Psoas muscle (tissue), 7 donors: ENCODE measurements at regions not wholly inside any gene's neighbourhood (a gene's known extent, or its start where the extent isn't known, plus 50 kb on each side); places are given as distances from the start of the nearest gene placed in this dataset.
A peak's percentile ranks its signal among the peaks of the same experiment; 100 is the strongest.

ENCODE experiments used
- ATAC-seq, 4 donors: fragments of 200-7000 bp; cut with Tn5 transposase; one replicate each; pipeline ENCODE4 v1.9.1; 2020; ENCODE audit warnings: moderate library complexity in 3 of 4, mild to moderate bottlenecking in 2 of 4
- DNase-seq, 2 donors: peaks; one replicate each; pipeline ENCODE4 v3.0.0-alpha.2; 2020
- H3K27ac ChIP-seq: fragments of 200-600 bp; one replicate; pipeline ENCODE4 v1.8.0; 2022
- H3K27me3 ChIP-seq, 3 donors: fragments of 200-600 bp in 1 of 3; one replicate each; pipeline versions ENCODE4 v1.6.1 to v1.8.0; 2013 to 2022; ENCODE audit warnings: low read length in 2 of 3, mild to moderate bottlenecking in 2 of 3, moderate library complexity in 1 of 3; ENCODE audit not compliant: insufficient read depth in 3 of 3
- H3K36me3 ChIP-seq, 2 donors: fragments of 200-600 bp in 1 of 2; one replicate each; pipeline versions ENCODE4 v1.6.1 to v1.8.0; 2013 to 2022; ENCODE audit warnings: low read depth in 1 of 2, mild to moderate bottlenecking in 1 of 2, moderate library complexity in 1 of 2; ENCODE audit not compliant: insufficient read depth in 1 of 2
- H3K4me1 ChIP-seq: fragments of 200-600 bp; one replicate; pipeline ENCODE4 v1.8.0; 2022
- H3K4me3 ChIP-seq: fragments of 200-600 bp; one replicate; pipeline ENCODE4 v1.8.0; 2022; ENCODE audit warnings: mild to moderate bottlenecking
- H3K9me3 ChIP-seq: fragments of 200-600 bp; one replicate; pipeline ENCODE4 v1.8.0; 2022
- WGBS, 3 donors: extraction: QIAGEN DNeasy Blood & Tissue Kit; methylation state at CpG; one replicate each; pipeline versions ENCODE4 v1.1.6 to v1.1.7; 2013; 5-methylcytosine and 5-hydroxymethylcytosine counted together
- intact Hi-C, 2 donors: fragments of 100-400 bp; cut with DNase I; formaldehyde crosslinking; loops; one replicate each; pipeline versions ENCODE4 v1.11.0 to v1.14.2; 2022
- TF ChIP-seq, protein P1 (sequence below): fragments of 200-600 bp; IDR thresholded peaks from one replicate; pipeline ENCODE4 v1.8.0; 2022; ENCODE audit warnings: antibody characterized with exemption
- donor health status: healthy with polysubstance abuse.
- donor health status: DM: no; HTN: no; CAD: no; lungs with moderate emphysema.
- donor health status: Bipolar disorder and iron deficiency.
- donor health status: healthy.
- donor health status: DM: yes; HTN: yes; CAD: no.
- donor health status: DM: no; HTN: no; CAD: no.
- donor health status: DM: yes; HTN: yes; CAD: no.

DNA sequence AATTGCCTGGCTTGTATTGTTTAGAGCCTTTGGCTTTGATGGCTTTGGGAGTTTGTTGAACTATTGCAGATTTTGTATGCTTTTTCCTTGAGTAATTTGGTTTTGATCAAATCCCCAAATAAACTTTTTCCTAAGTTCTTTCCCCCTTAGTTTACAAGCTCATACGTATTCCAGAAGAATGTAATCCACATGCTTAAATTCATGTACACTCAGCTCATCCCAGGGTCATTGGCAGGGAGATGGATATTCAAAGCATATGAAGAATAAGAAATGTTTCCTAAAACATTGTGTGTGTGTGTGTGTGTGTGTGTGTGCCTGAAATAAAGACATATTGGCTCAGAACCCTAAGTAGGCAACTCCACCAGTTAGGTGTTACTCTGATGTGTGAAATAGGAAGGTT, 89.4 kb downstream of the TMEM30B start:
- intact Hi-C loops: loop anchor here in 1 of 2 donors (10.0 kb wide), 1 partner anchor 157 kb away; no protein-coding TSS in a partner anchor
- no peak for ATAC-seq
- DNase-seq: no peak
- peak overlapping the region; percentile 94 for H3K27ac ChIP-seq
- H3K4me3 ChIP-seq: no peak overlapping the region
- WGBS, 3 donors: 78 to 94% (median 82%) methylated on average over 1 of the region's 1 CpG
- peaks cover 27% of the 10 kb centered on the region for H3K4me1 ChIP-seq
- TF ChIP-seq, protein P1, sequence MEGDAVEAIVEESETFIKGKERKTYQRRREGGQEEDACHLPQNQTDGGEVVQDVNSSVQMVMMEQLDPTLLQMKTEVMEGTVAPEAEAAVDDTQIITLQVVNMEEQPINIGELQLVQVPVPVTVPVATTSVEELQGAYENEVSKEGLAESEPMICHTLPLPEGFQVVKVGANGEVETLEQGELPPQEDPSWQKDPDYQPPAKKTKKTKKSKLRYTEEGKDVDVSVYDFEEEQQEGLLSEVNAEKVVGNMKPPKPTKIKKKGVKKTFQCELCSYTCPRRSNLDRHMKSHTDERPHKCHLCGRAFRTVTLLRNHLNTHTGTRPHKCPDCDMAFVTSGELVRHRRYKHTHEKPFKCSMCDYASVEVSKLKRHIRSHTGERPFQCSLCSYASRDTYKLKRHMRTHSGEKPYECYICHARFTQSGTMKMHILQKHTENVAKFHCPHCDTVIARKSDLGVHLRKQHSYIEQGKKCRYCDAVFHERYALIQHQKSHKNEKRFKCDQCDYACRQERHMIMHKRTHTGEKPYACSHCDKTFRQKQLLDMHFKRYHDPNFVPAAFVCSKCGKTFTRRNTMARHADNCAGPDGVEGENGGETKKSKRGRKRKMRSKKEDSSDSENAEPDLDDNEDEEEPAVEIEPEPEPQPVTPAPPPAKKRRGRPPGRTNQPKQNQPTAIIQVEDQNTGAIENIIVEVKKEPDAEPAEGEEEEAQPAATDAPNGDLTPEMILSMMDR: no peak
- H3K9me3 ChIP-seq: no peaks in the 10 kb centered on the region
- H3K36me3 ChIP-seq: no peaks in the 10 kb centered on the region
- H3K27me3 ChIP-seq: no peaks in the 10 kb centered on the region

GRCh38 chr14:61190341-61190740, 90.8 kb downstream of the TMEM30B start:
- H3K4me3 ChIP-seq: peak overlapping the region; percentile 68
- ATAC-seq (no peak), DNase-seq (no peak)
- peak overlapping the region; percentile 94 for H3K27ac ChIP-seq
- no peaks in the 10 kb centered on the region for H3K36me3 ChIP-seq
- no peaks in the 10 kb centered on the region for H3K27me3 ChIP-seq
- TF ChIP-seq, protein P1: no peak
- intact Hi-C loops: loop anchor here in 1 of 2 donors (10.0 kb wide), 1 partner anchor 156 kb away; no protein-coding TSS in a partner anchor
- H3K9me3 ChIP-seq: no peaks in the 10 kb centered on the region
- 41 to 78% (median 57%) methylated on average over 6 of the region's 6 CpGs for WGBS, 3 donors
- H3K4me1 ChIP-seq: peaks cover 36% of the 10 kb centered on the region

DNA sequence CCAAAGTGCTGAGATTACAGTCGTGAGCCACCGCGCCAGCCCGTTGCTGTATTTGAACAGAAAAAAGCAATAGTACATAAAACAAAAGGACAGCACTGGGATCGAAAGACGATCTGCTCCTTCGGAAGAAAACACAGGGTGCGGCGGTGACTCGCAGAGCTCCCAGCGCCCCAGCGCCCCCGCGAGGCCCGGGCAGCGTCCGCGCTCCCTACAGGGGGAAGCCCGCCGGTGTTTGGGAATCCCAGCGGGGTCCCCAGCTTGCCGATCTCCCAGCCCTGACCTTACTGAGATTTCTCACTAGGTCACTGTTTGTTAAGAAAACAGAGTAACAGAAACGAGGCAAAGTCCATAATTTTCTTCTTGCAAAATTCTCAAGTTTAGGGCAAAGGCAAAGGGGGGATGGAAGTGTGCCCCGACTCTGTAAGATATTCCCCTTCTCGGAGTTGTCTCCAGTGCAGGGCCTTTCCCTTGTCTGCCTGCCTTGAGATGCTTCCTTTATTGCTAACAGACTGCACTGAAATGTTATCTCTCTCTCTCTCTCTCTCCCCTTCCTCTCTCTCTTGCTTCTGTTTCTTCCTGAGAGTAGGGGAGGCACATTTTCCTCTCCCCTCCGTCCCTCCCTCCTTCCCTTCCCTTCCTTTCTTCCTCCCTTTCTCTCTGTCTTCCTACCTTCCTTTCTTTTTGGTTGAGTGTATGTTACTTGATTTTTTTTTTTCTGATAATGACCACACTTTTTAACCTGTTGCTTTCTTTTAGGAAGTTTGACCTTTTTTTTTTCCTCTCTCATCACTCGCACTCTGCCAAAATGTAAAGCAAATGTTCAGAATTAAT, 91.9 kb downstream of the TMEM30B start:
- DNase-seq (peak; percentile 76 to 89), ATAC-seq (peak; percentile 78 to 87 (median 84))
- TF ChIP-seq, protein P1: peak; percentile 67
- intact Hi-C loops: loop anchor here (5.0 kb wide), 3 partner anchors 42 to 467 kb away; partner anchors contain the start of gene SIX4 (in 1 of the 2)
- H3K4me1 ChIP-seq: peaks cover 36% of the 10 kb centered on the region
- H3K27me3 ChIP-seq: no peaks in the 10 kb centered on the region
- H3K9me3 ChIP-seq: no peaks in the 10 kb centered on the region
- 11 to 22% (median 18%) methylated on average over 27 of the region's 27 CpGs for WGBS, 3 donors
- H3K4me3 ChIP-seq: peak overlapping the region; percentile 68
- H3K36me3 ChIP-seq: no peaks in the 10 kb centered on the region
- H3K27ac ChIP-seq: peak overlapping the region; percentile 94

GRCh38 chr14:61188196-61188595, 92.9 kb downstream of the TMEM30B start:
- intact Hi-C loops: loop anchor here (5.0 kb wide), 3 partner anchors 41 to 466 kb away; partner anchors contain the start of gene SIX4 (in 1 of the 2)
- 36 to 62% (median 59%) methylated on average over 18 to 21 of the region's 21 CpGs for WGBS, 3 donors
- peaks cover 36% of the 10 kb centered on the region for H3K4me1 ChIP-seq
- TF ChIP-seq, protein P1: no peak
- H3K4me3 ChIP-seq: peak overlapping the region; percentile 68
- ATAC-seq (peak; percentile 77 to 84 (median 82)), DNase-seq (peak; percentile 62 to 86)
- H3K27me3 ChIP-seq: no peaks in the 10 kb centered on the region
- H3K9me3 ChIP-seq: no peaks in the 10 kb centered on the region
- H3K36me3 ChIP-seq: no peaks in the 10 kb centered on the region
- peak overlapping the region; percentile 94 for H3K27ac ChIP-seq
